ENCODE measurements at regions not wholly inside any gene's neighbourhood (a gene's known extent, or its start where the extent isn't known, plus 50 kb on each side); places are given as distances from the start of the nearest gene placed in this dataset.

DNA sequence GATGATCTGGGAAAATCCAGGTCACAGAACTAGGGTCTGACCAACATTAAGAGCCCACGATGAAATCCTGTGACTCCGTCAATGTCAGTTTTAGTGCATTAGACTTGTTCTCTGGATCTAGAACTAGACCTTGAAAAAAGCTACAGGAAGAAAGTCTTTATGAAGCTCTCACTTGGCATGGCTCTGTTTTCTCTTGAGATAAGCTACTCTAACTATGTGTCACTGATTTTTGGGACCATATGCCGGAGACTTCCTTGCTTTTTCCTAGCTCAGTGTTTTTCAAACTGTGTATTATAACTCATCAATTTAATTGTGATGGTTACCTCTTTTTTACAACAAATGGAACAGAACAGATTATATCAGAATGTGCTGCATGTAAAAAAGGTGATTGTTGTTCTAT lies 379.7 kb upstream of the DAB1 start:
- DNase-seq (ENCODE audit: low spot score): no peak
- no peak for TF ChIP-seq CTCF (IDR thresholded peaks at IDR 0.05; ENCODE audit: extremely low read depth, missing control alignments)

DNA sequence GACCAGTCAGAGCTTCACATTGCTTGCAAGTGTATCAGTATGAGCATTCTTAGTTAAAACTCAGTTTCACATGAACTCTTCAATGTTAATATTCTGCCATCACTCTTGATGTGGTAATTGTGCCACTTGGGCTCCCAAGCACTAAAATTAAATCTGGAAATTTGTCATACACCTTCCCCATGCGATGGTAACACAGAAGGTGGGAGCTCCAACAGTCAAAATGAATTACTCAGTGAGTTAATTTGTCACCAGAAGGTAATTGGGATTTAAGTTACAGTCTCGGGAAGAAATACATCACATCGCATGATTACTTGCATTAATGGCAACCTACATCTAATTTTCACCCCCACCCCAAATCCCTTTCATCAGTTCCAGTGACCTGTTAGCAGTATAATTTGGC lies 376.5 kb upstream of the DAB1 start:
- no peak for DNase-seq (ENCODE audit: low spot score)
- no peak for TF ChIP-seq CTCF (IDR thresholded peaks at IDR 0.05; ENCODE audit: extremely low read depth, missing control alignments)

- TF ChIP-seq CTCF (IDR thresholded peaks at IDR 0.05; ENCODE audit: extremely low read depth, missing control alignments): no peak
- no peak for DNase-seq (ENCODE audit: low spot score)
Observed at GRCh38 chr1:57799490-57800115, 375.7 kb upstream of the DAB1 start.

DNA sequence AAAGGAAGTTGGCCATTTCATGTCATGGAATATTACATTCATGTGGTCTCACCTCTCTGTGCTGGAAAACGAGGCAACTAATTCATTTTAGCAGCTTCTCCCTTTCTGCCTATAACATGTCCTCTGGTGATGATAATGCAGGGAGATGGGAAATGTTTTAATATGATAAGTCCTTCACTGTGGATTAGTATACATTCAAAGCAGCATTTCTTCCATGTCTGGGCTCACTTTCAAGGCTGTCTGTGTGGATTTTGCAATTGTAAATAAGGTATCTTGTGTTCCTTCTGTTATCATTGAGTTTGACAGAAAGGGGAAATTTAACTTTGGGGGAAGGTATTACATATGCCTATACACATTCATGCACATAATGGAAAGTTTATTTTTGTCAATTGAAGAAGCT lies 374.7 kb upstream of the DAB1 start:
- no peak for DNase-seq (ENCODE audit: low spot score)
- no peak for TF ChIP-seq CTCF (IDR thresholded peaks at IDR 0.05; ENCODE audit: extremely low read depth, missing control alignments)

- no peak for TF ChIP-seq CTCF (IDR thresholded peaks at IDR 0.05; ENCODE audit: extremely low read depth, missing control alignments)
- no peak for DNase-seq (ENCODE audit: low spot score)
Observed at GRCh38 chr1:57797084-57797483, 373.2 kb upstream of the DAB1 start.

GRCh38 chr1:57796616-57797015 lies 372.8 kb upstream of the DAB1 start:
- DNase-seq (ENCODE audit: low spot score): no peak
- no peak for TF ChIP-seq CTCF (IDR thresholded peaks at IDR 0.05; ENCODE audit: extremely low read depth, missing control alignments)

- DNase-seq (ENCODE audit: low spot score): no peak
- no peak for TF ChIP-seq CTCF (IDR thresholded peaks at IDR 0.05; ENCODE audit: extremely low read depth, missing control alignments)
Observed at GRCh38 chr1:57795886-57796285, 372.0 kb upstream of the DAB1 start.
